ENCODE measurements at regions not wholly inside any gene's neighbourhood (a gene's known extent, or its start where the extent isn't known, plus 50 kb on each side); places are given as distances from the start of the nearest gene placed in this dataset.

- TF ChIP-seq GABPA (IDR thresholded peaks at IDR 0.05; ENCODE audit: low read depth) (no peak), SPI1 (IDR thresholded peaks at IDR 0.05; ENCODE audit: borderline replicate concordance, low read depth) (no peak), CTCF (IDR thresholded peaks at IDR 0.05; ENCODE audit: insufficient read depth, low read length) (no peak), REST (IDR thresholded peaks at IDR 0.05; ENCODE audit: insufficient replicate concordance, low read depth) (no peak), POLR2AphosphoS5 (IDR thresholded peaks at IDR 0.05; ENCODE audit: low read depth) (no peak)
- H3K27ac ChIP-seq (replicated peaks) = no peak overlapping the region
- no peak overlapping the region for H3K4me3 ChIP-seq (replicated peaks; ENCODE audit: insufficient read depth, low read length)
- H3K27me3 ChIP-seq (ENCODE audit: insufficient read depth, poor library complexity, severe bottlenecking) = no peaks in the 10 kb centered on the region
- DNase-seq (ENCODE audit: low read depth in 1 of 2, low spot score in 1 of 2) = no peak
Observed at GRCh38 chr1:221241592-221241991, 362.3 kb downstream of the HLX start.

GRCh38 chr1:221246067-221246466 is 366.8 kb downstream of the HLX start:
- no peak for TF ChIP-seq GABPA (IDR thresholded peaks at IDR 0.05; ENCODE audit: low read depth)
- no peak for TF ChIP-seq REST (IDR thresholded peaks at IDR 0.05; ENCODE audit: insufficient replicate concordance, low read depth)
- no peak for TF ChIP-seq POLR2AphosphoS5 (IDR thresholded peaks at IDR 0.05; ENCODE audit: low read depth)
- TF ChIP-seq SPI1 (IDR thresholded peaks at IDR 0.05; ENCODE audit: borderline replicate concordance, low read depth) = no peak
- no peak for TF ChIP-seq CTCF (IDR thresholded peaks at IDR 0.05; ENCODE audit: insufficient read depth, low read length)
- no peak for DNase-seq (ENCODE audit: low read depth in 1 of 2, low spot score in 1 of 2)
- Histone ChIP-seq H3K27me3 (ENCODE audit: insufficient read depth, poor library complexity, severe bottlenecking) (no peaks in the 10 kb centered on the region), H3K27ac (replicated peaks) (no peak overlapping the region), H3K4me3 (replicated peaks; ENCODE audit: insufficient read depth, low read length) (no peak overlapping the region)

GRCh38 chr1:221246628-221247415 is 367.6 kb downstream of the HLX start:
- no peak for DNase-seq (ENCODE audit: low read depth in 1 of 2, low spot score in 1 of 2)
- no peaks in the 10 kb centered on the region for H3K27me3 ChIP-seq (ENCODE audit: insufficient read depth, poor library complexity, severe bottlenecking)
- no peak overlapping the region for H3K4me3 ChIP-seq (replicated peaks; ENCODE audit: insufficient read depth, low read length)
- no peak overlapping the region for H3K27ac ChIP-seq (replicated peaks)
- TF ChIP-seq CTCF (IDR thresholded peaks at IDR 0.05; ENCODE audit: insufficient read depth, low read length) (no peak), REST (IDR thresholded peaks at IDR 0.05; ENCODE audit: insufficient replicate concordance, low read depth) (no peak), POLR2AphosphoS5 (IDR thresholded peaks at IDR 0.05; ENCODE audit: low read depth) (no peak), SPI1 (IDR thresholded peaks at IDR 0.05; ENCODE audit: borderline replicate concordance, low read depth) (no peak), GABPA (IDR thresholded peaks at IDR 0.05; ENCODE audit: low read depth) (no peak)
